ENCODE measurements at regions not wholly inside any gene's neighbourhood (a gene's known extent, or its start where the extent isn't known, plus 50 kb on each side); places are given as distances from the start of the nearest gene placed in this dataset.

- FAIRE-seq = no peak
Measured at GRCh38 chr2:137769406-137769805, 194.9 kb upstream of the HNMT start.

GRCh38 chr2:137770166-137770565 is 194.1 kb upstream of the HNMT start:
- H3K4me3 ChIP-seq (ENCODE audit: control insufficient read depth in 2 of 3, extremely low read depth in 1 of 3, insufficient read depth in 2 of 3, low read depth in 1 of 3, low read length in 3 of 3) = no peak overlapping the region
- H3K9me1 ChIP-seq (ENCODE audit: control insufficient read depth, extremely low read depth, insufficient read depth, low read length) = no peaks in the 10 kb centered on the region
- DNase-seq (ENCODE audit: low read depth, low spot score) (no peak), FAIRE-seq (no peak)
- H3K4me1 ChIP-seq (ENCODE audit: control insufficient read depth, extremely low read depth, insufficient read depth, low read length) = no peaks in the 10 kb centered on the region
- dilution Hi-C loops (cut with MboI; ENCODE audit: extremely low pct_ligation_motif_present, low sequenced_read_pairs) = no loop called here
- H2AFZ ChIP-seq (ENCODE audit: control insufficient read depth, low read length) = no peak overlapping the region
- no peaks in the 10 kb centered on the region for H3K9me3 ChIP-seq (ENCODE audit: control insufficient read depth, low read depth, low read length)
- H3K9ac ChIP-seq (ENCODE audit: control insufficient read depth, extremely low read depth, insufficient read depth, low read length) = no peak overlapping the region
- no peaks in the 10 kb centered on the region for H3K36me3 ChIP-seq (ENCODE audit: control insufficient read depth in 2 of 2, extremely low read depth in 1 of 2, insufficient read depth in 2 of 2, low read length in 2 of 2)
- no peaks in the 10 kb centered on the region for H3K79me2 ChIP-seq (ENCODE audit: control insufficient read depth, insufficient read depth, low read length)
- no peaks in the 10 kb centered on the region for H3K27me3 ChIP-seq (ENCODE audit: control insufficient read depth, extremely low read depth, insufficient read depth, low read length)
- TF ChIP-seq CTCF (optimal IDR thresholded peaks at IDR 0.05 in 1 of 3, IDR thresholded peaks at IDR 0.05 in 1 of 3, conservative IDR thresholded peaks at IDR 0.05 in 1 of 3; ENCODE audit: extremely low read depth in 1 of 3, insufficient read depth in 2 of 3, low read length in 3 of 3) = no peak
- TF ChIP-seq EZH2 (IDR thresholded peaks at IDR 0.05; ENCODE audit: low read length) = no peak
- H3K27ac ChIP-seq (ENCODE audit: control insufficient read depth, insufficient read depth, low read length) = no peak overlapping the region
- H4K20me1 ChIP-seq (ENCODE audit: control insufficient read depth, extremely low read depth, insufficient read depth, low read length) = no peaks in the 10 kb centered on the region
- H3K4me2 ChIP-seq (ENCODE audit: control insufficient read depth, extremely low read depth, insufficient read depth, low read depth, low read length) = no peak overlapping the region

More at GRCh38 chr2:137769406-137769805, 194.9 kb upstream of the HNMT start:
- no peak overlapping the region for H3K4me2 ChIP-seq (ENCODE audit: control insufficient read depth, extremely low read depth, insufficient read depth, low read depth, low read length)
- H3K27ac ChIP-seq (ENCODE audit: control insufficient read depth, insufficient read depth, low read length) = no peak overlapping the region
- no peaks in the 10 kb centered on the region for H3K79me2 ChIP-seq (ENCODE audit: control insufficient read depth, insufficient read depth, low read length)
- no peak for TF ChIP-seq CTCF (optimal IDR thresholded peaks at IDR 0.05 in 1 of 3, IDR thresholded peaks at IDR 0.05 in 1 of 3, conservative IDR thresholded peaks at IDR 0.05 in 1 of 3; ENCODE audit: extremely low read depth in 1 of 3, insufficient read depth in 2 of 3, low read length in 3 of 3)
- H3K9me3 ChIP-seq (ENCODE audit: control insufficient read depth, low read depth, low read length) = no peaks in the 10 kb centered on the region
- H3K9me1 ChIP-seq (ENCODE audit: control insufficient read depth, extremely low read depth, insufficient read depth, low read length) = no peaks in the 10 kb centered on the region
- DNase-seq (ENCODE audit: low read depth, low spot score) = no peak
- no peak overlapping the region for H2AFZ ChIP-seq (ENCODE audit: control insufficient read depth, low read length)
- H3K36me3 ChIP-seq (ENCODE audit: control insufficient read depth in 2 of 2, extremely low read depth in 1 of 2, insufficient read depth in 2 of 2, low read length in 2 of 2) = no peaks in the 10 kb centered on the region
- dilution Hi-C loops (cut with MboI; ENCODE audit: extremely low pct_ligation_motif_present, low sequenced_read_pairs) = no loop called here
- H3K9ac ChIP-seq (ENCODE audit: control insufficient read depth, extremely low read depth, insufficient read depth, low read length) = no peak overlapping the region
- H3K4me1 ChIP-seq (ENCODE audit: control insufficient read depth, extremely low read depth, insufficient read depth, low read length) = no peaks in the 10 kb centered on the region
- no peaks in the 10 kb centered on the region for H3K27me3 ChIP-seq (ENCODE audit: control insufficient read depth, extremely low read depth, insufficient read depth, low read length)
- H4K20me1 ChIP-seq (ENCODE audit: control insufficient read depth, extremely low read depth, insufficient read depth, low read length) = no peaks in the 10 kb centered on the region
- H3K4me3 ChIP-seq (ENCODE audit: control insufficient read depth in 2 of 3, extremely low read depth in 1 of 3, insufficient read depth in 2 of 3, low read depth in 1 of 3, low read length in 3 of 3) = no peak overlapping the region

Measured in keratinocyte (primary cell).